Muscle of back (tissue), 3 donors: ENCODE measurements at regions not wholly inside any gene's neighbourhood (a gene's known extent, or its start where the extent isn't known, plus 50 kb on each side); places are given as distances from the start of the nearest gene placed in this dataset.

Experiments used
- DNase-seq, 3 donors: peaks; one replicate each; pipeline versions ENCODE4 v3.0.0 to v3.0.0-alpha.2; 2013

DNA sequence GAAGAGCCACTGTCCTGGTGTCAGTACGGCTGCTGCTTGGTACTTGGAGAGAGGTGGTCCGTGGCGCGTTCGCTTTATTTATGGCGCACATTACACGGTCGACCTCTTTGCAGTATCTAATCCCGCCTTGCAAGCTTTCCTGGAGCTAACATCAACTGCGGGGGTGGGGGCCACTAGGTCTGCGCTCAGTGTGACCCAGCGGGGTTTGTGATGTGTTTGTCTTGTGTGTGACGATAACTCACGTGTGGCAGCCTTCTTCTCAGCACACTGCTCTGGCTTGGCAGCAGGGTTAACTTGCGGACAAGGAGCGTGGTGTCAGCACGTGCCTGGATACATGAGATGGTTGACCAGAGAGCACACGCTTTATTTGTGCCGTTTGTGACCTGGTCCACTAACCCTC is 122.2 kb upstream of the RTL1 start:
- no peak for DNase-seq

DNA sequence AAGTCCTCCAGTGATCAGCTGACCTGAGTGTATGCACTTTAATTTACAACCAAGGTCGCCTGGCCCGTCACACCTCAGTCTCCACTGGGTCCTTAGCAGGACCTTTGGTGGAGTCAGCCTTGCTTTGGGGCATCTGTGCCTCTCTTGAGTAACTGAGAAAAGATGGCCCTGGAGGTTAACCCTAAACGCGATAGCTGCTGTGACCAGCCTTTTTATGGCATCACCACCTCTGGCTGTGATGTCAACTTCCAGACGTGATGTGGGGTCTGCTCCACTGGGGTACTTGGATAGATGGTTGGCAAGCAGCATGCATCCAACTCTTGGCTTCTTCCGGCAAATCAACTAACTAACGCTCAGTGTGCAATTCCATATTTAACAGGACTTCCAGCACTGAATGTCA is 122.8 kb upstream of the RTL1 start:
- DNase-seq = no peak

DNA sequence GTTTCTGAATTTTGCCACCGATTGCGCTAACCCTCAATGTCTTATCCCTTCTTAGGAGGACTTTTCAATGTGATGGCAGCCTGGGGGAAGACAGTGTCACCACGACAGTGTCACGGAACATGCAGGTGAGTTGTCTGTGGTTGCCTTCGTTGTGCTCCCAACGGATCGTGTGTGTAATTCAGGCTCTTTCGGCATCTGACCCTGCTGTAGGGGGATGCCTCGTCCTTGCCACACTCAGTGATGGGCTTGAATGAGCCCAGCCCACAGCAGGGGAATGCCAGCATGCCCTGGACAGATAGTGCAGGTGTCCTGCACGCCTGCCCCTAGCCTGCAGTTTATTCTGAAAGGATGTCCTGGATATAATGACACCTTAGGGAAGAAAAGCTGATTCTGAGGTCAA is 123.8 kb upstream of the RTL1 start:
- no peak for DNase-seq

DNA sequence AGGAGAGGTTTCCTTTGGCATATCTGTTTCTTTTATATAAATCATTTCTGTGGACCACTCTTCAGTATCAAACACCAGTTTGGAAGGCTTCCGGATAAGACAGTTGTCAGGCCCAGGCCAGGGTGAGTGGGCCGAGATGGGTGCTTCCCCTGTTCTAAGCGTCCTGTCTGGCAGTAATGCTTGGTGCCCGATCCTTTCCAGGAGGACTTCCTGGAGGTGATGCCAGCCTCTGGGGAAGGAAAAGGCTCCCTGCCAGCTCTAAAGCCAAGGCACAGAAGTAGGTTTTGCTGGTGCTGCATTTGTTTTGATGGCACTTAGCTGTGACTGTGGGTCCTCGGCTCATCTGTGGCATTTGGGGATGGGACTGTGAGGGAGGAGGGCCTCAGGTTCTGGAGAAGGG is 124.4 kb upstream of the RTL1 start:
- DNase-seq = no peak

DNA sequence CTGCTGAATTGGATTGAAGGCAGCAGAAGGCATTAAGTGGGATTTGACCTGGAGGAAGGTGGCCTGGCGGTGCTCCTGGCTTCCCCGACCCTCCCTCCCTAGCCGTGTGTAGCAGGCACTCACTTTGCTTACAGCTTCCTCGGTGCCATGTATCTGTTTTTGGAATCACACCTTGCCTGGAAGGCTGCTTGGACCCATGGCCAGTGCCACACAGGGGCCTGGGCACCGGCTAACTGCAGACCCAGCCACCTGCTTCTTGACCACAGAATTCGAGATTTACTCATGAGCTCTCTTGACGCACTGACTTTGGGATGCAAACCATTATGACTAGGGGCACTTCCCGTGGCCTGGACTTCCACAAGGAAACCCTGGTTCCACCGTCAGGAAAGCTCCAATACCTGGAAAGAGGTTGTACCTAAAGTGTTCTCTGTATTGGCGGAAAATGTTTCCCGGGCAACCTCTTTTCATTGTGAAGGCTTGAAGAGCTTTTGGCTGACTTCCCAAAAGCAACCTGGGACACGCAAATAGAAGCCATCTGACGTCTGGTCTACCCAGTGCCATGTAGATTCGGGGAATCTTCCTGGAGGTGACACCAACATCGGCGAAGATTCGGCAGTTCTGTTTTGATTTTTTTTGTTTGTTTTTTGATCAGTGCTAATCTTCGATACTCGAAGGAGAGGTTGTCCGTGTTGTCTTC is 125.6 kb upstream of the RTL1 start:
- no peak for DNase-seq

DNA sequence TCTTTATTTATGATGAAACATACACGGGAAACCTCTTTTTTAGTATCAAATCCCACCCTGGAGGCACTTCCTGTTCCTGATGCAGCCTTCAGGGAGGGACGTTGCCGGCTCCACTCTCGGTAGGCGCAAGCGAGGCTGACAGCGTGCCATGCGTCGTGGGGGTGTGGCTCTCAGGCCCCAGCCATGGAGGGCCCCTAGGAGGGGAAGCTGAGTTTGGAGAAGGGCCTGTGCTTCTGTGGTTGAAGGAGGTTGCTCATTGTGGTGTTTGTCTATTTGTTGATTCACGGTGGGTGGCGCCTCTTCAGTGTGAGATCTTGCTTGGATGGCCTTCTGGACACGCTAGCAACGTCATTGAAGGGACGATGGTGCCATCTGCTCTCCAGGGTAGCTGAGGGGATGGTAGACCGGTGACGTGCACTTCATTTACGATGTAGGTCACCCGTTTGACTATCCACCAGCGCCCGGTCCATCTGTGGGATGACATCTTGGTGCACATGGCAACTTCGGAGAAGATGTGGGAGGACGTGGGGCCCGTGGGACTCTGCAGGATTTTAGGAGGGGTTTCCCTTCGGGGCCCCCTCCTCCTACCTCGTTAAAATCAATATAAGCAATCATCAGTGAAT is 126.3 kb upstream of the RTL1 start:
- no peak for DNase-seq

DNA sequence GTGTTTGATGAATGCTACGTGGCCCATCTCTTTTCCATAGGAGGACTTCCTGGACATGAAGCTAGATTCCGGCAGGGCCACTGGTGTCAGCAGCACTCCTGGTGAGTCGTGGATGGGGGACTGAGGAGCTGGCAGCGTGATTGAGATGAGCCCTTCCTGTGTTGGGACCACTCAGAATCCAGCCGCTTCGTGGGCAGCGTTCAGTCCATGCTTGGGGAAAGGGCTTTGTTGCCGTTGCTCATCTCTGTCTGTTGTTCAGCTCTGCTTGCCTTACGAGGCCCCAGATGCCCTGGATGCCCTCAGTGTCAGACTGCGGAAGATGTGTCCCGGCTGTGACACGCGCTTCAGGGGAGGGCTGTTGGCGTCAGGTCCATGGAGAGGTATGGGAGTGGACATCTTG is 127.1 kb upstream of the RTL1 start:
- no peak for DNase-seq

DNA sequence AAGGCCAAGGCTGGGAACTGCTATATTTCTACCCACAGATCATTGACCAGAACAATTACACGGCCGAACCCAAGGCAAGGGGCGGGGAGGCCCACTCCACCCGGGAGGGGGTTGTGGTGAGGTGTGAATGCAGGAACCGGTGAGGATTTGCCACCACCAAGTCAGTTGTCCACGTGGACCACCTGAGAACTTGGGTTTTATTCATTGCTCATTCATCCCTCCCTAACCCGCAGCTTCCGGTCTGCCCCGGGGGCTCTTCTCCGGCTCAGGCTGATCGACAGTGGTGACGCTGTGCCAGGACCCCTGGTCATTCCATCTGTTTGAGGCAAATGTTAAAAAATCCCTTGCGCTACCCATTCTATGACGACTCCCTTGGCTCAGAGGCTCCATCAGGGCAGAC is 127.7 kb upstream of the RTL1 start:
- DNase-seq = no peak

DNA sequence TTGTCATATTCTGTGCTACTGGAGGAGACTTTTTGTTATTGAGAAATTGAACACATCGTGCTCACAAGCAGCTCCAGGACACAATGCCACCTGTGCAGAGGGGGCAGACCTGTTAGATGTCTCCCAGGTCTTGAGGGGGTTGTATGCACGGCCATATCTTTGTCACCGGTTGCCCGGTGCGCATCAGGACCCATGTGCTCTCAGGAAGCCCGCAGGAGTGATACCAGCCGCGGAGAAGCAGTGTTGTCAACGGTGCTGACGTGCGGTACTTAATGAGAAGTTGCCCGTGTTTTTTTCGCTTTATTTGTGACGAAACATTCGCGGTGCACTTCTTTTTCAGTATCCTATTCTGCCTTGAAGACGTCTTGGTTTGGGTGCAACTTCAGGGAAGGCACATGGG is 128.2 kb upstream of the RTL1 start:
- no peak for DNase-seq

DNA sequence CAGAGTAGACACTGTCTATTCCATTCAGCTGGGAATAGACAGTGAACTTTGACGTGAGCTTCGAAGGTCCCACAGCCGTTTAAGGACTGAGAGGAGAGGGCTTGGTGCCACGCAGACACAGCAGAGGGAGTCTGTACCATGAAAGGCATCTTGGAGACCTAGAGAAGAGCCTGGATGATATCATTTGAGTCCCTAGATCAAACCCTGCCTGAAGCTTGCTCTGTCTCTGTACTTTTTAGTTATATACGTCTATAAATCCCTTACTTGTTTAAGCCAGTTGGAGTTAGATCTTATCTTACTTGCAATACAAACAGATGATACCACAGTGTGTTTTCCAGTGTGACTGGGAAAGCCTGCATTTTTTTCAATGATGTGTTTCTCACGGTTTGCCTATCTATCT is 128.9 kb upstream of the RTL1 start:
- DNase-seq = no peak

DNA sequence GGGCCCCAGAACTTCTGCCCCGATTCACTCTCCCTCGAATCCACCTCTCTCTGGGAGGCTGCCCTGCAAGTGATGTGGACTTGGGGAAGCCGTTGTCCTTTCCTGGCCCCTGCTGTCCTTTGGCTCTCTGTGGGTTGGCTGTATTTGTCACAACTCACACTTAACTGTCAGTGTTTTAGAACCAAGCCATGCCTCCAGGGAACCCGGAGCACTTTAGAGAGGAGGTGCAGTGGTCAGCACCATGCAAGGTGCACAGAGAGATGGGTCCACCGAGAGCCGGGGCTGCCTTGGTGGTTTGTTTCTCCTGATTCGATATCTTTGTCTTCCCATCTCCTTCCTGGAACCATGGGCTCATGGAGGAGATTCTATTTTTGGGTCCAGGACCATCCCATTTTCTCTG is 129.5 kb upstream of the RTL1 start:
- no peak for DNase-seq

DNA sequence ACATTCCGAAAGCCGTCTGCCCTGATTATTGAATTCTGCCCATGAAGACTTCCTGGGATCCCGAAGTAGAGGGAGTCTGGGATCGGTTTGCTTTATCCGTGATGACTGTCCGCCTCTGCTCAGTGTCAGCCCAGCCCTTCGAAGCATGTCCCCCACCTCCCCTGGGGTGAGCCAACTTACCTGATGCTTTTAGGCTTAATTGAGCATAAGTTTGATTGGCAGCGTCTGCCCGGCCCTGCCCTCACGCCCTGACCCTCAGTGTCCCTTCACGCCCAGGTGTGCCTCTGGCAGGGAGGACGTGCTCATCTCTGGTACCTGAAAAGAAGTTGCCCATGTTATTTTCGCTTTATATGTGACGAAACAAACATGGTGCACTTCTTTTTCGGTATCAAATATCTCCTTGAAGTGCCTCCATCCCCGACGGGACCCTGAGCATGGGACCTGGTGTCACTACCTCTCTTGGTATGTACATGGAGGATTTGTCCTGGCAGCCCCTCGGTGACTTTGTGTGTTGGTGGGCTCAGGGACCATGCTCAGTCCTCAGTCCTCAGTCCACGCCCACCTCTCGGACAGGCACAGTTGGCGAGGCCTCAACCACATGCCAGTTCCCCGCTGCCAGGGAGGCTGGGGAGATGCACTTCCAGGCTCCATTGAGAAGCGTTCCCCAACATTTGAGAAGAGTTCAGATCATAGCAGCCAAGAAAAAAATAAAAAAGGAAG is 130.1 kb upstream of the RTL1 start:
- no peak for DNase-seq

DNA sequence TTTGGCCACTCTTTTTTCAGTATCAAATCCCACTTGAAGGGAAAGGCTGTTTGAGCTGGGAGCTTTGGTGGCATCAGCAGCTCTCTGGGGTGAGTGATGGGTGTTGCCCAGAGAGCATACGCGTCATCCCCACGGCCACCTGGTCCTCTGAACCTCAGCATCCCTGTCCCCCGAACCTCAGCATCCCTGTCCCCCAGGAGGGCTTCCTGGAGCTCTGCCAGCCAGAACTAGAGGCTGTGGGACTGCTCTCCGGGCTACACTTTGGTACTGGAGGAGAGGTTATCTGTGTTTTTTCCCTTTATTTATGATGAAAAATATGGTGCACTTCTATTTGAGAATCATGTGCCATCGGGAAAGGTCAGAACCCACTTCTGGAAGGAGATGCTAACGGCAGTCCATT is 131.5 kb upstream of the RTL1 start:
- DNase-seq = no peak

DNA sequence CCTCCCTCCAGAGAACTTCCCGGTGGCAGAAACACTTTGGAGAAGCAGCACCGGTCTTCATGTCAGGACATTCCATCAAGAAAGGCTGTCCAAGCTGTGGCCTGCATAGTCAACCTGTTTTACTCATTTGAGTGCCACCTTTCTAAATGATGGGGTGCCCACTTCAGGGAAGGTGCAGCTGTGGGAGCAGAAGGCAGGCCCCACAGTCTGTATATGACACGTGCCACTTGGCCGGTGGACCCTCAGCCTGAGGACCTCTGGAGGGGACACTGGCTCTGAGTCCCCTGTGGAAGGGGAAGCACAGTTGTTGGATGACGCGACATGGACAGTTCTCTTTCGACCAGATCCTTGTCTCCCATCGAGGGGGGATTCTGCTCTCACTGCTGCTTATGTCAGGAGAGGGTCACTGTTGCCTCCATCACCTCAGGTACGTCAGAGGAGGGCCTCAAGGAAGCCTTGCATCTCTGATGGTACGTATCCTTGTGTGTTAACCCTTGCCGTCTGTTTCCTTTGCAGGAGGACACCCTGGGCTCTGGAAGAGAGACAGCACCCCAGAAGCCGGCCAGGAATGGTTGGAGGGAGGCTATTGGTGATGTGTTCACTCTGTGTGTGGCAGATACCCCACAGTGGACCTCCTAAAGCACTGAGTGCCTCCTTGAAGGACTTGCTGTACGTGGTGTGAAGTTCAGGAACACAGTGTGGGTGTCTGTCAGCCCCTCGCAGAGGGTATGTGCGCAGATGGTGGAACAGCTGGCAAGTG is 132.1 kb upstream of the RTL1 start:
- DNase-seq = no peak

DNA sequence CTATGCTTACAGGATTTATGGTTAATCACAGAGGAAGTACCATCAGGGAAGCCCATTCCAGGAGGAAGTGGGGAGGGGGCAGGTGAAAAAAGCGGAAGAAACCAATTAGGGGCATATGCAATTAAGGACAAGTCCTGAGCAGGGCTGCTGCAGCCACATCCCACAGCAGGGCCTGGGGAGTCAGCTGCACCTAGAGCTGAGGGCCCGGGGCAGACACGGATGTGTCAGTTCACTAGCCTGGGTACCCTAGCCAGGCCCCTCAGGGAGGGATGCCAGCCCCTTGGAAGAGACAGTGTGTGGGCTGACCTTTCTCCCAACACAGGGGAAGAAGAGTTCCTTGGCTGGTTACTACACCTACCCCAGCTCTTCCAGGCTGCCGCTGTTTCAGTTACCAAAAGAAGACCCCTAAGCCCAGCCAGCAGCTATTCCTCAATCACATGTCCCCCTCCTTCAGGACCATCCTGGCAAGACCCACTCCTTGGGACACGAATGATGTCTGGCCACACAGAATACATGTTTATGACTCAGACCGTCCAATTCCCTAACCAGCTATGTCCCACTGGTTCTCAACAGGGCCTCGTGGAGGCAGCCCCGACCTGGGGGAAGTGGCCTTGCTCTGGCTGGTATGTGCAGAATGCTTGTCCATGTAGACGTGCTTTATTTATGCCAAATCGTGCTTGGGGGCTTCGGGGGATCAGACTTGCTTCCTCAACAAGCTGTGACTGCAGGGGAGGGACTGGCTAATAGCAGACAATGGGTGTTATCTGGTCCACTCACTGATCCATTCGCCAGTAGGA is 133.7 kb upstream of the RTL1 start:
- no peak for DNase-seq

DNA sequence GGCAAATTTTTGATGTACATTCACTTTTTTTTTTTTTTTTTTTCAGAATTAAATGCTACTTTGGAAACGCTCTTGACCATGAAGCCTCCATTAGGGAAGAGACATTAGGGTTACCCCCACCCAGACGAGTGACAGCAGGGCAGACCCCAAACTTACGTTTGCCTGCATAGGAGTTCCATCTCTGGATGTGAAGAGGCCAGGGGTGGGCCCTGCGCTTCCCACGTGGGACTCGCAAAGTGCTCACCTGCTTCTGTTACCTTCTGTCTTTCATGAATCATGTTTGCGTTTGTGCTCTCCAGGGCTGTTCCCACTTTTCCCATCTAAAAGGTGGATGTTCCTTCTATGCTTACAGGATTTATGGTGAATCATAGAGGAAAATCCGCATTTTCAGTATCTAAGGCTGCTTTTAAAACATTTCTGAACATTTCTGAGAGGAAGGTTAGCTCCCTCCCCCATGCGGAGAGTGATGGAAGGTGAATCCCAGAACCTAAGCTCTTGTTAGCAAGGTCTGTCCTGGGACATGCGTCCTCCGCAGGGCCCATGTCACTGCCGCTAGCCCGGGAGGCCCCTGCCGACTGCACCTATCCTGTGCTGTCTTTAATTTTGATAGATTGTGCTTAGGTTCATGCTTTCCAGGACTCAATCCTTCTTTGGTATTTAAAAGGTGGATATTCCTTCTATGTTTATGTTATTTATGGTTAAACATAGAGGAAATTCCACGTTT is 135.7 kb upstream of the RTL1 start:
- DNase-seq = no peak

DNA sequence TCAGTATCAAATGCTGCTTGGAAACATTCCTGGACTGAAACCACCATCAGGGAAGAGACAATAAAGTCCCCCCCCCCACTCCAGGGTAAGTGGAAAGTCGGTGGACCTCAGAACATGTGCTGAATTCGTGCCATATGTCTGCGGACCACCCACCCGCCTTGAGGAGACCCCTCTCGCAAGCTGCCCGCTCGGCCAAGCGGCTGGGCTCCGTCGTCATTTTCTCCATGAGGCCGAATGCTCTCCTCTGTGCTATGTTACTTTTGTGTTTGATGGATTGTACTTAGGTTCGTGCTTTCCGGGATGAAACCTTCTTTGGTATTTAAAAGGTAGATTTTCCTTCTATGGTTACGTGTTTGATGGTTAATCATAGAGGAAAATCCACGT is 136.2 kb upstream of the RTL1 start:
- DNase-seq = no peak

DNA sequence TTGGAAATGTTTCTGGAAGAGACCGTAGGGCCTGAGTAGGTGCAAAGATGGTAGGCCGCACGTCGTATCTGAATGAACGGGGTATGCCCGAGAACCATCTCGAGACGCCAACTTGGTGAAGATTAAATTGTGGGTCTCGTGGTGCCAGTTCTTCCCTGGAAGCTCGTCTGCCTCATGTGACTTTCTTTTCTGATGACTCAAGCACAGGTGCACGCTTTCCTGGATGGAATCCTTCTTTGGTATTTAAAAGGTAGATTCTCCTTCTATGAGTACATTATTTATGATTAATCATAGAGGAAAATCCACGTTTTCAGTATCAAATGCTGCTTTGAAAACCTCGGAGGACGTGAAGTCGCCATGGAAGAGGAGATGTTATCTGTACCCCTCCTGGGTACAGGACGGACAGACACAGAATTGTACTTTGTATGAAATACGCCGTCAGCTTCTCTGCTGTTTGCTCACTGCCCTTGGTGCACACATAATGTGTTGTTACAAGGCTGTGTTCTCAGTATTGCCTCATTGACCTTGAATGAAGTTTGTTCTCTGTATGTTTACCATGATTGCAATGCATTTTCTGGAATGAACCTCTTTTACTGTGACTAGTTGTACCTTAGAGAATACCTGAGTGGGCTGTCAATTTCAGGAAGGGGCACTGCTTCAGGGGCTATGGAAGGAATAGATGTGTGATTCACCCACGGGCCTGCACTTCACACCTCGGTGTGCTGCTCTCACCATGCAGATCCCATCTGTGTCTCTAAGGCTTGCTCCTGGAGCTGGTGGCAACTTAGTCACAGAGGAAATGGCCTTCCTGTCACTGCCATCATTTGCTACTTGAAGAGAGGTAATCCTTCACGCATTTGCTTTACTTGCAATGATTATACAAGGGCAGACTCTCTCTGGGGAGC is 137.3 kb upstream of the RTL1 start:
- DNase-seq = no peak

DNA sequence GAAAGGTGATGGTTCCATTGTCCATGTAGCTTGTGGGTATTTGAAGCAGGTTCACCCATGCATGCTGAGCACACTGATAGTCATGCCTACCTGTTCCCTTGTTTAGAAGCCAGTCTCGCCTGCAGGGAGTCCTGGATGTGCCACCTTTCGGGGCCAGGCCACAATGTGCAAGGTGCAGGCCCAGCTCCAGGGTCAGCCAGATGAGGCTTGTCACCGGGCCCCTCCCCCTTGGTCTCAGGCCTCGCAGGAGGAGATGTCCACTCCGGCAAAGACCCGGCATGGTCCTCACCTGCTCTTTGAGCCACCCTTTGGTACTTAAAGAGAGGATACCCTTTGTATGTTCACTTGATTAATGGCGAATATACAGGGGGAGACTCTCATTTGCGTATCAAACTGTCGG is 140.4 kb upstream of the RTL1 start:
- DNase-seq = no peak

DNA sequence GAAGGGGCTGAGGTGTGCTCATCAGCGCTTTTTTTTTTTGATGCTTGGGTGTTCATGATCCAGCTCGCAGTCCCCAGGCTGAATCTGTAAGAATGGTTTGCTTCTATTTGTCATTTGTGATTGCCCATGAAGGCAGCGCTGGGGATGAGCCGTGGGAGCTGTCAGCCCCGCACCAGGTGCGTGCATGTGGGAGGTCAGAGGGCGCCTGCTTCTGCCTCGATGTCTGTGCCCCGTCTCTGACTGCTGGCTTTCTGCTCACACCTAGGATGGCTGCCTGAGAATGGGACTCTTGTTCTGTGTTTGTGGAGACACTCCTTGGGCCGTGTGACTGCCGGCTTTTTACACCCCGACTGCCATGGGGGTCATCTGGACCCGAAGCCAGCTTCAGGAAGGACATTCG is 141.2 kb upstream of the RTL1 start:
- no peak for DNase-seq
